ENCODE measurements at regions not wholly inside any gene's neighbourhood (a gene's known extent, or its start where the extent isn't known, plus 50 kb on each side); places are given as distances from the start of the nearest gene placed in this dataset.

DNA sequence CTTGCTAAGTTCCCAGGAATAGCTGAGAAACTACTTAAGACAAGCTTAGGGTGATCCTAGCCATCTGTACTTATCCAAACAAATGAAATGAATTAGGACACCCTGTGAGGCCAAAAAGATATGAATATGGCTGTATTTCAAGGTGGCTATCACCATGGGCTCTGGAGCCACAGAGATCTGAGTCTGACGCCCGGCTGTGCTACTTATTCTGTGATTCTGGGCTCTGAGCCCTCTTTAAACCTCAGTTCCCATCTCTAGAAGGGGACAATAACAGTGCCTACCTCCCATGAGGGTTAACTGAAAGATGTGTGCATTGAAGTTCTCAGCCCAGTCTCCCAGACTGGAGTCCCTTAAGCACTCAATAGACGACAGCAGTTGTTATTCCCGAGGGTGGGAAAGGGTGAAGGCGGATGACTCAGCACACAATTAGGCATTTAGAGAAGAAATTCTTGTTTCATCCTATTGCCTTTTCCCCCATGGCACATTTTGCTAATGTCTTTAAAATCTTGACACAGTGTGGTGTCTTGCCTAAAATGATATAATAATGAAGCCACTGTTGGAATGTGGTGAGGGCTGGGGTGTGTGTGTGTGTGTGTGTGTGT, 132.5 kb downstream of the ADAMTS15 start:
- Histone ChIP-seq H3K27me3 (ENCODE audit: control insufficient read depth, extremely low read depth, insufficient read depth, low read length) (no peaks in the 10 kb centered on the region), H3K79me2 (ENCODE audit: control insufficient read depth, insufficient read depth, low read length) (no peaks in the 10 kb centered on the region), H3K27ac (ENCODE audit: control insufficient read depth, insufficient read depth, low read length) (peak overlapping the region; percentile 98), H3K9me3 (ENCODE audit: control insufficient read depth, low read depth, low read length) (no peaks in the 10 kb centered on the region), H2AFZ (ENCODE audit: control insufficient read depth, low read length) (no peak overlapping the region), H3K4me3 (ENCODE audit: control insufficient read depth in 2 of 3, extremely low read depth in 1 of 3, insufficient read depth in 2 of 3, low read depth in 1 of 3, low read length in 3 of 3) (peak overlapping the region in 2 of 3 experiments; percentile 30 to 52), H3K9ac (ENCODE audit: control insufficient read depth, extremely low read depth, insufficient read depth, low read length) (peak overlapping the region; percentile 57), H3K36me3 (ENCODE audit: control insufficient read depth in 2 of 2, extremely low read depth in 1 of 2, insufficient read depth in 2 of 2, low read length in 2 of 2) (no peaks in the 10 kb centered on the region), H3K4me2 (ENCODE audit: control insufficient read depth, extremely low read depth, insufficient read depth, low read depth, low read length) (peak overlapping the region; percentile 86), H4K20me1 (ENCODE audit: control insufficient read depth, extremely low read depth, insufficient read depth, low read length) (no peaks in the 10 kb centered on the region), H3K4me1 (ENCODE audit: control insufficient read depth, extremely low read depth, insufficient read depth, low read length) (peaks cover 39% of the 10 kb centered on the region), H3K9me1 (ENCODE audit: control insufficient read depth, extremely low read depth, insufficient read depth, low read length) (no peaks in the 10 kb centered on the region)
- dilution Hi-C loops (cut with MboI; ENCODE audit: extremely low pct_ligation_motif_present, low sequenced_read_pairs) = no loop called here
- TF ChIP-seq, protein P1, sequence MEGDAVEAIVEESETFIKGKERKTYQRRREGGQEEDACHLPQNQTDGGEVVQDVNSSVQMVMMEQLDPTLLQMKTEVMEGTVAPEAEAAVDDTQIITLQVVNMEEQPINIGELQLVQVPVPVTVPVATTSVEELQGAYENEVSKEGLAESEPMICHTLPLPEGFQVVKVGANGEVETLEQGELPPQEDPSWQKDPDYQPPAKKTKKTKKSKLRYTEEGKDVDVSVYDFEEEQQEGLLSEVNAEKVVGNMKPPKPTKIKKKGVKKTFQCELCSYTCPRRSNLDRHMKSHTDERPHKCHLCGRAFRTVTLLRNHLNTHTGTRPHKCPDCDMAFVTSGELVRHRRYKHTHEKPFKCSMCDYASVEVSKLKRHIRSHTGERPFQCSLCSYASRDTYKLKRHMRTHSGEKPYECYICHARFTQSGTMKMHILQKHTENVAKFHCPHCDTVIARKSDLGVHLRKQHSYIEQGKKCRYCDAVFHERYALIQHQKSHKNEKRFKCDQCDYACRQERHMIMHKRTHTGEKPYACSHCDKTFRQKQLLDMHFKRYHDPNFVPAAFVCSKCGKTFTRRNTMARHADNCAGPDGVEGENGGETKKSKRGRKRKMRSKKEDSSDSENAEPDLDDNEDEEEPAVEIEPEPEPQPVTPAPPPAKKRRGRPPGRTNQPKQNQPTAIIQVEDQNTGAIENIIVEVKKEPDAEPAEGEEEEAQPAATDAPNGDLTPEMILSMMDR (optimal IDR thresholded peaks at IDR 0.05 in 1 of 3, IDR thresholded peaks at IDR 0.05 in 1 of 3, conservative IDR thresholded peaks at IDR 0.05 in 1 of 3; ENCODE audit: extremely low read depth in 1 of 3, insufficient read depth in 2 of 3, low read length in 3 of 3) = no peak
- no peak for TF ChIP-seq EZH2 (IDR thresholded peaks at IDR 0.05; ENCODE audit: low read length)
- DNase-seq (ENCODE audit: low read depth, low spot score) (peak; percentile 61), FAIRE-seq (no peak)

DNA sequence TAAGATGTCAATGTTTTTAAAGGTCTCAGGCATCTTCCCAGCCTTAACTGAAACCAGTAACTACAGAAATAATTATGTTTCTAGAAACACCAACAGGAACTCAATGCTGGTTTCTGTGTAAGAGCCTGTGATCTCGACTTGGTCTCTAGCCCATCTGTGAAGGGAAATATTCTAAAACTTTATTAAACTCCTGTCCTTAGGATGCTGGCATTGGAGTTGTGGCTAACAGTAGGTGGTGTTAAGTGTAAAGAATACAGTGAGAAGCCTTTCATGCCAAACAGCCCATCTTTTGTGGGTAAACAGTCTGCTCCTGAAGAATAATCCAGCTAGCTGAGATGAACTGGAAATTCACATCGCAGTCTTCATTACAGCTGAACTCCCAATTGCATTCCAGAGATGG, 133.2 kb downstream of the ADAMTS15 start:
- dilution Hi-C loops (cut with MboI; ENCODE audit: extremely low pct_ligation_motif_present, low sequenced_read_pairs) = no loop called here
- H3K9me3 ChIP-seq (ENCODE audit: control insufficient read depth, low read depth, low read length) = no peaks in the 10 kb centered on the region
- H3K36me3 ChIP-seq (ENCODE audit: control insufficient read depth in 2 of 2, extremely low read depth in 1 of 2, insufficient read depth in 2 of 2, low read length in 2 of 2) = no peaks in the 10 kb centered on the region
- peaks cover 42% of the 10 kb centered on the region for H3K4me1 ChIP-seq (ENCODE audit: control insufficient read depth, extremely low read depth, insufficient read depth, low read length)
- H3K9me1 ChIP-seq (ENCODE audit: control insufficient read depth, extremely low read depth, insufficient read depth, low read length) = no peaks in the 10 kb centered on the region
- H3K27me3 ChIP-seq (ENCODE audit: control insufficient read depth, extremely low read depth, insufficient read depth, low read length) = no peaks in the 10 kb centered on the region
- peak overlapping the region; percentile 57 for H3K9ac ChIP-seq (ENCODE audit: control insufficient read depth, extremely low read depth, insufficient read depth, low read length)
- H3K79me2 ChIP-seq (ENCODE audit: control insufficient read depth, insufficient read depth, low read length) = no peaks in the 10 kb centered on the region
- H3K4me3 ChIP-seq (ENCODE audit: control insufficient read depth in 2 of 3, extremely low read depth in 1 of 3, insufficient read depth in 2 of 3, low read depth in 1 of 3, low read length in 3 of 3) = no peak overlapping the region
- peak; percentile 80 for FAIRE-seq
- peak overlapping the region; percentile 98 for H3K27ac ChIP-seq (ENCODE audit: control insufficient read depth, insufficient read depth, low read length)
- no peaks in the 10 kb centered on the region for H4K20me1 ChIP-seq (ENCODE audit: control insufficient read depth, extremely low read depth, insufficient read depth, low read length)
- DNase-seq (ENCODE audit: low read depth, low spot score) = no peak
- H3K4me2 ChIP-seq (ENCODE audit: control insufficient read depth, extremely low read depth, insufficient read depth, low read depth, low read length) = peak overlapping the region; percentile 86
- H2AFZ ChIP-seq (ENCODE audit: control insufficient read depth, low read length) = peak overlapping the region; percentile 71
- TF ChIP-seq, protein P1 (optimal IDR thresholded peaks at IDR 0.05 in 1 of 3, IDR thresholded peaks at IDR 0.05 in 1 of 3, conservative IDR thresholded peaks at IDR 0.05 in 1 of 3; ENCODE audit: extremely low read depth in 1 of 3, insufficient read depth in 2 of 3, low read length in 3 of 3) = no peak
- no peak for TF ChIP-seq EZH2 (IDR thresholded peaks at IDR 0.05; ENCODE audit: low read length)
